ENCODE measurements at regions not wholly inside any gene's neighbourhood (a gene's known extent, or its start where the extent isn't known, plus 50 kb on each side); places are given as distances from the start of the nearest gene placed in this dataset.

- H3K4me1 ChIP-seq (ENCODE audit: insufficient read depth, low read length): no peaks in the 10 kb centered on the region
- no peaks in the 10 kb centered on the region for H3K27me3 ChIP-seq (ENCODE audit: control insufficient read depth in 1 of 2, insufficient read depth in 2 of 2, low read length in 2 of 2)
- DNase-seq (no peak), ATAC-seq (ENCODE audit: poor library complexity) (no peak)
- no peak overlapping the region for H3K27ac ChIP-seq (ENCODE audit: low read depth in 1 of 2, low read length in 2 of 2)
- POLR2A ChIA-PET: no interaction called here
- no peaks in the 10 kb centered on the region for H3K9me3 Mint-ChIP-seq
- no peaks in the 10 kb centered on the region for H3K27me3 Mint-ChIP-seq
- no peak overlapping the region for H3K4me3 ChIP-seq (ENCODE audit: low read length)
- no peak overlapping the region for H3K4me3 Mint-ChIP-seq
- H3K36me3 ChIP-seq (ENCODE audit: insufficient read depth, low read length): no peaks in the 10 kb centered on the region
- H3K9me3 ChIP-seq (ENCODE audit: control insufficient read depth in 1 of 2, insufficient read depth in 1 of 2, low read length in 2 of 2): no peaks in the 10 kb centered on the region
- no peaks in the 10 kb centered on the region for H3K36me3 Mint-ChIP-seq (ENCODE audit: low read depth)
- peaks cover 12% of the 10 kb centered on the region for H3K4me1 Mint-ChIP-seq (ENCODE audit: low read depth)
- intact Hi-C loops (cut with DNase I, micrococcal nuclease): no loop called here
- CTCF ChIA-PET: no interaction called here
- no peak for TF ChIP-seq CTCF (IDR thresholded peaks at IDR 0.05)
- H3K27ac Mint-ChIP-seq: no peak overlapping the region
Measured at GRCh38 chr6:71222671-71223070, 65.9 kb upstream of the OGFRL1 start.

GRCh38 chr6:71224011-71224410 lies 64.6 kb upstream of the OGFRL1 start:
- Histone ChIP-seq H3K9me3 (ENCODE audit: control insufficient read depth in 1 of 2, insufficient read depth in 1 of 2, low read length in 2 of 2) (no peaks in the 10 kb centered on the region), H3K4me3 (ENCODE audit: low read length) (no peak overlapping the region), H3K36me3 (ENCODE audit: insufficient read depth, low read length) (no peaks in the 10 kb centered on the region), H3K27me3 (ENCODE audit: control insufficient read depth in 1 of 2, insufficient read depth in 2 of 2, low read length in 2 of 2) (no peaks in the 10 kb centered on the region), H3K4me1 (ENCODE audit: insufficient read depth, low read length) (no peaks in the 10 kb centered on the region), H3K27ac (ENCODE audit: low read depth in 1 of 2, low read length in 2 of 2) (no peak overlapping the region)
- Mint-ChIP-seq H3K27me3 (no peaks in the 10 kb centered on the region), H3K4me1 (ENCODE audit: low read depth) (peaks cover 23% of the 10 kb centered on the region), H3K9me3 (no peaks in the 10 kb centered on the region), H3K36me3 (ENCODE audit: low read depth) (no peaks in the 10 kb centered on the region), H3K4me3 (no peak overlapping the region), H3K27ac (no peak overlapping the region)
- intact Hi-C loops (cut with DNase I, micrococcal nuclease): no loop called here
- CTCF ChIA-PET: no interaction called here
- ATAC-seq (ENCODE audit: poor library complexity): no peak
- POLR2A ChIA-PET: no interaction called here
- DNase-seq: no peak
- no peak for TF ChIP-seq CTCF (IDR thresholded peaks at IDR 0.05)

- no peaks in the 10 kb centered on the region for H3K27me3 Mint-ChIP-seq
- H3K4me1 Mint-ChIP-seq (ENCODE audit: low read depth): peaks cover 37% of the 10 kb centered on the region
- intact Hi-C loops (cut with DNase I, micrococcal nuclease): no loop called here
- H3K9me3 Mint-ChIP-seq: no peaks in the 10 kb centered on the region
- DNase-seq (no peak), ATAC-seq (ENCODE audit: poor library complexity) (no peak)
- Histone ChIP-seq H3K36me3 (ENCODE audit: insufficient read depth, low read length) (no peaks in the 10 kb centered on the region), H3K4me3 (ENCODE audit: low read length) (no peak overlapping the region), H3K4me1 (ENCODE audit: insufficient read depth, low read length) (peaks cover 5% of the 10 kb centered on the region), H3K27ac (ENCODE audit: low read depth in 1 of 2, low read length in 2 of 2) (no peak overlapping the region), H3K9me3 (ENCODE audit: control insufficient read depth in 1 of 2, insufficient read depth in 1 of 2, low read length in 2 of 2) (no peaks in the 10 kb centered on the region), H3K27me3 (ENCODE audit: control insufficient read depth in 1 of 2, insufficient read depth in 2 of 2, low read length in 2 of 2) (no peaks in the 10 kb centered on the region)
- no peak for TF ChIP-seq CTCF (IDR thresholded peaks at IDR 0.05)
- ChIA-PET POLR2A (no interaction called here), CTCF (no interaction called here)
- H3K27ac Mint-ChIP-seq: no peak overlapping the region
- H3K4me3 Mint-ChIP-seq: no peak overlapping the region
- no peaks in the 10 kb centered on the region for H3K36me3 Mint-ChIP-seq (ENCODE audit: low read depth)
Measured at GRCh38 chr6:71226151-71226550, 62.5 kb upstream of the OGFRL1 start.

Measured in CD4-positive, alpha-beta T cell (primary cell).